NOMO-1 (cell line): ENCODE measurements at regions not wholly inside any gene's neighbourhood (a gene's known extent, or its start where the extent isn't known, plus 50 kb on each side); places are given as distances from the start of the nearest gene placed in this dataset.

ENCODE experiments used
- DNase-seq, 2 experiments: peaks; one replicate each; lab custom pipeline; 2025; ENCODE audit not compliant: unreplicated experiment in 2 of 2; lab: John Stamatoyannopoulos, UW

- DNase-seq: no peak
Observed at GRCh38 chr9:84173961-84174360, 166.6 kb downstream of the SLC28A3 start.

DNA sequence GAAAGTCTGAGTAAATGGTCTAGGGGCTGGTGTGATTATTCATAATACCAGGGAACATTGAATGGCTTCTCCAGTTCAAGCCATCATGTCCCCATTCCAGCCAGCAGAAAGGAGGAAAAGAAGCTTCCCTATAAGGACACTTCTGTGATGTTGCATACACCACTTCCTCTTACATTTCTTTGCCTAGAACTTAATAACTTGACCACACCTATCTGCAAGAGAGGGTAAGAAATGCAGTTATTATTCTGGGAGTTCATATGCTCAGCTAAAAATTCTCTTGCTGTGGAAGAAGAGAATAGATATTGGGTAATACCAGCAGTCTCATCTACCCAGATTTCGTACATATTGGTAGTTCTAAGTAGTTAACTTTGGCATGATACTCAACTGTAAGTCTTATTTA, 166.1 kb downstream of the SLC28A3 start:
- DNase-seq: peak; percentile 33 to 50

GRCh38 chr9:84177407-84177806, 163.2 kb downstream of the SLC28A3 start:
- DNase-seq: no peak

DNA sequence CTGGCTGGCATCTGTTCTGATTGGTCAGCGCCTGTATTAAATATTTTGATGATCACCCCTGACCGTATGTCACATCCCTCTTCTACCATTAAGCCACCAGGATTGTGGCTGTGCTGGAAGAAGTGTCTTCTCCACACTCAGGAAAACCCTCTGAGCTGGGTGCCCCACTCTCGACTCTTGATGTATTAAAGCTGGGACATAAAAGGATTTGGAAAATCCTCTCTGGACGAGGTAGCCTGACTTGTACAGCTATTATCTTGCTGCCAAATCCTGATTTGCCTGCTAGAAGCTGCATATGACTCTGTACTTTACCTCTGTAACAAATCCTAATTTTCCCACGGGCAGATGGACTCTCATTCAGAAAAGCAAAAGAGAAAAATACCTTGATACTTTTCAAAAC, 161.0 kb downstream of the SLC28A3 start:
- no peak for DNase-seq

DNA sequence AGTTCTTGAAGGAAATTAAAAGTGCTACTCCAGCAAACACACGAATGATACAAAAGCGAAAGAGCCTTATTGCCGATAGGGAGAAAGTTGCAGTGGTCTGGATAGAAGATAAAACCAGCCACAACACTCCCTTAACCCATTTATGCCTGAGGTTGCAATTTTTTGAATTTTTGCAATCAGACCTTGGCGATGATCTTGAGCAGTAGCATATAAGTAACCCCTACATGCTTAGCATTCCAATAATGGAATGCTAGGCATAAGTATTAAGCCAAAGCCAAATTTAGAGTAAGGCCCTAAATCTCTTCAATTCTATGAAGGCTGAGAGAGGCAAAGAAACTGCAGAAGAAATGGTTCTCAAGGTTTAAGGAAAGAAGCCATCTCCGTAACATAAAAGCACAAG, 153.5 kb downstream of the SLC28A3 start:
- DNase-seq: no peak

DNA sequence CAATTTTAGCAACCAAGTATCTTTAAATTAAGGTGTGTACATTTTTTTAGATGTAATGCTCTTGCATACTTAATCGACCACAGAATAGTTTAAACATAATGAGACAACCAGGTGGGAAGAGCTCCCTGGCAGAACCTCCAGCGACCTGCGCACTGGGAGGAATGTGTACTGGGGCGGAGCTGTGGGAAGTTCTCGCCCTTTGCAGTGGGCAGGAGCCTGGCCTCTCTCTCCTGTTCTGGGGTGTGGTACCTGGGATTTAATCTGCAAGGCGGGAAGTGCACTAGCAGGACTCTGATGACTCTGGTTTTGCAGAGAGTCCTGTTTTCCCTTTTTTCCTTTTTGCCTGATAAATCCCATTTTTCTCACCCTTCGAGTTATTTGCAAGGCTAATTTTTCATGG, 150.7 kb downstream of the SLC28A3 start:
- DNase-seq: no peak

DNA sequence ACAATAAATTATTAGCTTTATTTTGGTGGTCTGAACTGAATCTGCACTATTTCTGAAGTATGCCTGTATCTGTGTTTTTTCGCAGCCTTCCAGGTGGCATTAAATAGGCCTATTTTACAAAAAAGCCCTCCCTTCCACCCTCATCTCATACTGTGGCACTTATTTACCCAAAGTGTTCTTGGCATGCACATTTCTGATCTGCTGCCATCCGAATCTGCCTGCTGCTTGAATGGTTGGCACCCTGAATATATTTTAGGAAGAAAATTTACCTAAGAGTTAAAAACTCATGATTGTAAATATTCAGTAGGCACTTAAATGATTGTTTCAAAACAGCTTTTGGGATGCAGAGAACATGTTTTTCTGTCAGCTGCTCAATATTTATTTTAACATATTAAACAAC, 150.1 kb downstream of the SLC28A3 start:
- no peak for DNase-seq

DNA sequence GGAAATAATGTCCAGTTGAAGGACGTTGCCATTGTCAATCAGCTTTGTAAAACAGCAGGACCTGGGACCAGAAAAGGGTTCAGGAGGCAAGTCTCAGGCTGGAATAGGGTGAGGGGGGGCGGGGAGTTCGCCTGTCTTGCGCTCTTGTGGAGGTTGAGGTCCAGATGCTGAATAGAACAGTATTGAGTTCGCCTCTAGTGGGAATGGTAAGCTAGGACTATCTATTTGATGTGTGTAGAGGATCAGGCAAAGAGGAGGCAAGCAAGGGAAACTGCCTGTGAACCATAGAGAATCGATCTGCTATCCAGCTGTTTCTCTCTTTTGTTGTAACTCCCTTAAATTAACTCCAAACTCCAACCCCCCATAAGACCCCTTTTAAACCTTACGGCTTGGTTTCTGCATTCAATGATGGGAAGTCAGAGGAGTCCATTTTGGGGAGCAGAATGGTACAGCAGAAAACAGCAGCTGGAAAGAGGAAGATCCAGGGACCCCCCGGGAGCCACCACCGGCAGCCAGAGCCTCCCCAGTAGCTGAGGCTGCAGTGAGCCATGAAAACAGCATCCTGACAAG, 133.7 kb downstream of the SLC28A3 start:
- no peak for DNase-seq

DNA sequence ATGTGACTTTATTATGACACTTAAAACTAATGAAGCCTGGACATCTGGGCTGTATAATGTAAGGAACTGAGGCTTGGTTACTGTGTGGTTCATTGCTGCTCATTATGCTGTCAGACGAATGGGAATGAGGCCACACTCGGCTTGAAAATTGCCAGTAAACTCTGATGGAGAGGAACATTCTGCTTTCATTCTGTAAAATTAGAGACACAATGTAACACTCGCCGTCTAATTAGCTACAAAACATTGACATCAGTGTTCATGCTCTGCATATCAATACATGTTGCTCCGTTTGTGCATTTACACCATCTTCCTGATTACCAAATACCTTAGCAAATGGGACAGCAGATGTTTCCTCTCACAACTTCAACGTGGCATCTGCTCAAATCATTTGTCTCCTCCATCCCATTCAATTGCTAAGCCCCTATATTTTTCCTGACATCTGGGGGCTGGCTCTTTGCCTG, 133.0 kb downstream of the SLC28A3 start:
- DNase-seq: no peak

GRCh38 chr9:84212246-84212645, 128.3 kb downstream of the SLC28A3 start:
- DNase-seq: no peak

GRCh38 chr9:84212982-84213381, 127.6 kb downstream of the SLC28A3 start:
- DNase-seq: no peak

DNA sequence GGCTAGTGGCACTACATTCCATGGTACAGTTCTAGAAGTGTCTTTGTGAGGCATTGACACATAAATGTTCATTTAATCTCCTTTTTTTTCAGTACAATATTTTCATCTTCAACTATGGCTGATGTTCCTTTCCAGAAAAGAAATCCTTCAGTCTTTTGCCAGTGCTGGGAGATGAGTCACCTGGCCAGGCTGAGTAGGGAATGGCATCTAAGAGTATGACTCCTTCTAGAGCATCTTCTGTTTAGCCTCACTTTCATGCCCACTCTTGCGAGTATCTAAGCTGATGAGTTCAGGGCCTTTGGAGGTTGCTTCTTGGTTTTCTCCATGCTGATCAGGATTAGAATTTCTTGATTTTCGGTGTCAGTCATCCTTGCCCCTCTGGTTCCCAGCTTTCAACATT, 124.4 kb downstream of the SLC28A3 start:
- no peak for DNase-seq

GRCh38 chr9:84218322-84218721, 122.2 kb downstream of the SLC28A3 start:
- DNase-seq: no peak

DNA sequence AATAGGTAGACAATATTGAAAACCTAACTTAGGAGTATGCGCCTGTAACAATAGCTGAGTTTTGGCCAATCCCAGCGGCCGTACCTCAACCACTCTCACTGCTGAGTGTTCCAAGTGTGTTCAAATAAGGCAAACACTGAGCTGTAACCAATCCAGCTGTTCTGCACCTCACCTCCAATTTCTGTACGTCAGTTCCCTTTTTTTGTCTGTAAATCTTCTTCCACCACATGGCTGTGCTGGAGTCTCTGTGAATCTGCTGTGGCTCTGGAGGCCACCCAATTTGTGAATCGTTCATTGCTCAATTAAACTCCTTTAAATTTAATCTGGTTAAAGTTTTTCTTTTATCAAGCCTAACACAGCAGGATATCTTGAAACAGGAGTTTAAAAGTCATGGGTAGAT, 116.3 kb downstream of the SLC28A3 start:
- DNase-seq: peak in 1 of 2 experiments; percentile 4
